GM12873 (cell line): ENCODE measurements at regions not wholly inside any gene's neighbourhood (a gene's known extent, or its start where the extent isn't known, plus 50 kb on each side); places are given as distances from the start of the nearest gene placed in this dataset.

Experiments
- TF ChIP-seq, protein P1 (sequence below): IDR thresholded peaks from 2 replicates; pipeline ENCODE4 v1.5.1; 2012; ENCODE audit warnings: low read depth, mild to moderate bottlenecking, moderate library complexity, low read length, control low read depth; ENCODE audit not compliant: insufficient read depth; ENCODE audit errors: missing control alignments

DNA sequence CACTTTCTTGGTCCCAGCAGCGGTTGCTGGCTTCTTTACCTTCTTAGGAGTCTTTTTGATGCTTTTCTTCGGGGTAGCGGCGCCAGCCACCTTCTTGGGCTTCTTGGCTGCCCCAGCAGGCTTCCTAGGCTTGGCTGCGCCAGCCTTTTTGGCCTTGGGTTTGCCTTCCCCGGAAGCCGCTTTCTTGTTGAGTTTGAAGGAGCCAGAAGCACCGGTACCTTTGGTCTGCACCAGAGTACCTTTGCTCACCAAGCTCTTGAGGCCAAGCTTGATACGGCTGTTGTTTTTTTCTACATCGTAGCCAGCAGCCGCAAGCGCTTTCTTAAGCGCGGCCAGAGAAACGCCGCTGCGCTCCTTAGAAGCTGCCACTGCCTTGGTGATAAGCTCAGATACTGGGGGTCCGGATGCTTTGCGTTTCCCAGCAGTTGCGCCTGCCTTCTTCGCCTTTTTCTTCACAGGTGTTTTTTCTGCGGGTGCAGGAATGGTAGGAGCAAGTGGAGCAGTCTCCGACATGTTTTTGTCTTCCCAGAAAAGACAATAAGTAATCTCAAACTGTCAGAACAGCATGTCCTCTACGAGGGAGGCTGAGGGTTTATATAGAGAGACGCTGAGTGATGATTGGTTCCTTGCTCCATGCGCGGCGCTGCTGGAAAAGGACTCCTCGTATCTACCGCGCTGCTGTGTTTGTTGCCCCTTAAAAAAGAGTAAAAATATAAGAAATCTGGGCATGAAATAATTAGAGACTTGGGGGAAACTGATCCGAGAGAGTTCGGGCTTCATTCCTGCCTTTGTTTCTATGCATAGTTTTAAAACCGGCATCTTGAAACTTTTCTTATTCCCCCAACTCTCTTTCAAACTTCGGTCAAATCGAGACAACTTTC, 130.3 kb upstream of the BTN3A2 start:
- TF ChIP-seq, protein P1, sequence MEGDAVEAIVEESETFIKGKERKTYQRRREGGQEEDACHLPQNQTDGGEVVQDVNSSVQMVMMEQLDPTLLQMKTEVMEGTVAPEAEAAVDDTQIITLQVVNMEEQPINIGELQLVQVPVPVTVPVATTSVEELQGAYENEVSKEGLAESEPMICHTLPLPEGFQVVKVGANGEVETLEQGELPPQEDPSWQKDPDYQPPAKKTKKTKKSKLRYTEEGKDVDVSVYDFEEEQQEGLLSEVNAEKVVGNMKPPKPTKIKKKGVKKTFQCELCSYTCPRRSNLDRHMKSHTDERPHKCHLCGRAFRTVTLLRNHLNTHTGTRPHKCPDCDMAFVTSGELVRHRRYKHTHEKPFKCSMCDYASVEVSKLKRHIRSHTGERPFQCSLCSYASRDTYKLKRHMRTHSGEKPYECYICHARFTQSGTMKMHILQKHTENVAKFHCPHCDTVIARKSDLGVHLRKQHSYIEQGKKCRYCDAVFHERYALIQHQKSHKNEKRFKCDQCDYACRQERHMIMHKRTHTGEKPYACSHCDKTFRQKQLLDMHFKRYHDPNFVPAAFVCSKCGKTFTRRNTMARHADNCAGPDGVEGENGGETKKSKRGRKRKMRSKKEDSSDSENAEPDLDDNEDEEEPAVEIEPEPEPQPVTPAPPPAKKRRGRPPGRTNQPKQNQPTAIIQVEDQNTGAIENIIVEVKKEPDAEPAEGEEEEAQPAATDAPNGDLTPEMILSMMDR, result no peak

DNA sequence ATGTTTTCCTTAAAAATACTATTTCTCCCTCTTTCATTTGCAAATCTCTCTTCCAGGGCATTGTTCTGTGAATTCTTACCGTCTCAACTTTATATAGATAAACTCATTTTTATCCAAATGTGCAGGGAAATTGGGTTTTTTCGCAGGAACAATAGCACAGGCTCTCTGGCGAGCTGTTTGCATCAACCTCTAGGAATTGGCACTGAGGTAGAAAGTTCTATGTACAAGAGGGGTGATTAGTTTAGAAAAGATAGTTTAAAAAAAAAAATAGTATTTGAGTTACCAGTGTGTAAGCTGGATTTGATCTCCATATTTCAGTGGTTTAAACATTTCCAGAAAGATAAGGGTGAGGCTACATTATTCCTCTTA, 129.7 kb upstream of the BTN3A2 start:
- TF ChIP-seq, protein P1, result no peak

DNA sequence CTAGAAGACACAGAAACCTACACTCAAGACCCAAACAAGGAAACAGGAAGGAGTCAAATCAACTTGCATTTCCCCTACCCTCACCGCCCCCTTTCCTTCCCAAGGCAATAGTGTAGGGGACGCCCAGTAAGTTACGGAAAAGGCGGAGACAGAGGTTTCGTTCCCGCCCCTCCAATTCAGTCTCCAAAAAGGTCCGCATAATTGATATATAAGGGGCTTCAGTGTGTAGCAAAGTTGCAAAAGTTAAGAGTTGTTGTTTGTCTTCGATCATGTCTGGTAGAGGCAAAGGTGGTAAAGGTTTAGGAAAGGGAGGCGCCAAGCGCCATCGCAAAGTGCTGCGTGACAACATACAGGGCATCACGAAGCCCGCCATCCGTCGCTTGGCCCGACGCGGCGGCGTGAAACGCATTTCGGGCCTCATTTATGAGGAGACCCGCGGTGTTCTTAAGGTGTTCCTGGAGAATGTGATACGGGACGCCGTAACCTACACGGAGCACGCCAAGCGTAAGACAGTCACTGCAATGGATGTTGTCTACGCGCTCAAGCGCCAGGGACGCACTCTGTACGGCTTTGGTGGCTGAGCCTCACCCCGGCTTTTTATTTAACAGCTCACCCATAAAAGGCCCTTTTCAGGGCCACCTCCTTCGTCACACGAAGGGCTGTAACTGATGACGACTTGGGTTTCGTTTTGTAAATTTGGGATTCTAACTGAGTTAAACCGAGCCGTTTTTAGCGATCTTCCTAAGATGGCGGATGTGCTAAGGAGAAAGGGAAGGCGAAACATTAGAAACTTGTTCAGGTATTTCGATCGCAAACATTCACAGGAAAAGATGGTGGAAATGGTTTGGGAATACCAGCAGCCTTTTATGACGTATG, 124.6 kb upstream of the BTN3A2 start:
- TF ChIP-seq, protein P1, result no peak

DNA sequence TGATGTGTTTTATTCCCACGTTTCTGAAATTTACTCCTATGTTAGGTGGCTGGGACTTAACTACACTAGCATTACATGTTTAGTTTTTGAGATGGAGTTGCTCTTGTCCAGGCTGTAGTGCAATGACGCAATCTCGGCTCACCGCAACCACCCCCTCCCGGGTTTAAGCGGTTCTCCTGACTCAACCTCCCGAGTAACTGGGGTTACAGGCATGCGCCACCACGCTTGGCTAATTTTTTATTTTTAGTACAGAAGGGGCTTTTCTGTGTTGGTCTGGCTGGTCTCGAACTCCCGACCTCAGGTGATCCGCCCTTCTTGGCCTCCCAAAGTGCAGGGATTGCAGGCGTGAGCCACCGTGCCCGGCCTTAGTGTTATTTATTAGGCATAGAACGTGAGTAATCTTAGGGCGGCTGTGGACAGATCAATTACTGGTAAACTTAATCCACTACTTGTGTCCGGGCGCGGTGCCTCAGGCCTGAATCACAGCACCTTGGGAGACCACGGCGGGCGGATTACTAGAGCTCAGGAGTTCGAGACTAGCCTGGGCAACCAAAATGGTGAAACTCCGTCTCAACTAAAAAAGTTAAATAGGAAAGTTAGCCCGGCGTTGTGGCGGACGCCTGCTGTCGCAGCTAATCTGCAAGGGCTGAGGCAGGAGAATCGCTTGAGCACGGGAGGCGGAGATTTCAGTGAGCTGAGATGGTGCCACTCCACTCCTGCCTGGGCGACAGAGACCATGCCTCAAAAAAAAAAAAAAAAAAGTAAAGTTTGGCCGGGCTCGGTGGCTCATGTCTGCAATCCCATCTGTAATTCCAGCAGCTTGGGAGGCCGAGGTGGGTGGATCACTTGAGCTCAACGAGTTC, 123.7 kb upstream of the BTN3A2 start:
- TF ChIP-seq, protein P1, result no peak

DNA sequence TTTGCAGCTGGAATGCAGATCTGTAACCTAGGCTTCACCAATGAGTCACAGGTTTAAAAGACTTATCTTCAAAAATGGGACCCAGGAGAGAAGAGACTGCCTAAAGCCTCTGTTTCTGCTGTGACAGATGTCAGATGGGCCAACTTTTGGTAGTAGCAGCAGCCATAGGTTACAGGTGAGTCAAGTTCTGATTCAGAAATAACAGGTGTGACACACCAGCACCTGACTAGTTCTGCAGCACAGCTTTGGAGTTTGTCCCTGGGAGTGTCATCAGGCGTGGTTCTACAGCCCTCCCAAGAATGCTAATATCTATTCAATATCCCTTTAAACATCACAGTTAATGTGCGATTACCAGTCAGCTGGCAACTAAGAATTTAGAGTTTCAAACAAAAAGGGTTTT, 121.9 kb upstream of the BTN3A2 start:
- TF ChIP-seq, protein P1, result no peak

- TF ChIP-seq, protein P1, result no peak
These were observed 121.2 kb upstream of the BTN3A2 start for GRCh38 chr6:26243752-26244151.
